IMR-90 (cell line): ENCODE measurements at regions not wholly inside any gene's neighbourhood (a gene's known extent, or its start where the extent isn't known, plus 50 kb on each side); places are given as distances from the start of the nearest gene placed in this dataset.

Source experiments
- BHLHE40 ChIP-seq: fragments of 150-350 bp; IDR thresholded peaks from 2 replicates; pipeline ENCODE4 v1.6.1; 2016; ENCODE audit warnings: mild to moderate bottlenecking, low read depth, low read length
- MAFK ChIP-seq: IDR thresholded peaks from 2 replicates; pipeline ENCODE4 v1.6.1; 2012; ENCODE audit warnings: low read depth, low read length, improper control_type of control experiment
- MXI1 ChIP-seq: IDR thresholded peaks from 2 replicates; pipeline ENCODE4 v1.6.1; 2012; ENCODE audit warnings: low read depth, mild to moderate bottlenecking, low read length, moderate library complexity, borderline replicate concordance
- POLR2A ChIP-seq: IDR thresholded peaks from 2 replicates; pipeline ENCODE4 v1.6.1; 2012; ENCODE audit warnings: mild to moderate bottlenecking, low read depth, low read length
- RCOR1 ChIP-seq: IDR thresholded peaks from 2 replicates; pipeline ENCODE4 v1.6.1; 2012; ENCODE audit warnings: mild to moderate bottlenecking, low read length, improper control_type of control experiment; ENCODE audit not compliant: insufficient replicate concordance
- TF ChIP-seq, protein P1 (sequence below): conservative IDR thresholded peaks from 2 replicates; pipeline ENCODE4 v1.5.1; 2012; ENCODE audit warnings: mild to moderate bottlenecking, low read depth, low read length, improper control_type of control experiment

DNA sequence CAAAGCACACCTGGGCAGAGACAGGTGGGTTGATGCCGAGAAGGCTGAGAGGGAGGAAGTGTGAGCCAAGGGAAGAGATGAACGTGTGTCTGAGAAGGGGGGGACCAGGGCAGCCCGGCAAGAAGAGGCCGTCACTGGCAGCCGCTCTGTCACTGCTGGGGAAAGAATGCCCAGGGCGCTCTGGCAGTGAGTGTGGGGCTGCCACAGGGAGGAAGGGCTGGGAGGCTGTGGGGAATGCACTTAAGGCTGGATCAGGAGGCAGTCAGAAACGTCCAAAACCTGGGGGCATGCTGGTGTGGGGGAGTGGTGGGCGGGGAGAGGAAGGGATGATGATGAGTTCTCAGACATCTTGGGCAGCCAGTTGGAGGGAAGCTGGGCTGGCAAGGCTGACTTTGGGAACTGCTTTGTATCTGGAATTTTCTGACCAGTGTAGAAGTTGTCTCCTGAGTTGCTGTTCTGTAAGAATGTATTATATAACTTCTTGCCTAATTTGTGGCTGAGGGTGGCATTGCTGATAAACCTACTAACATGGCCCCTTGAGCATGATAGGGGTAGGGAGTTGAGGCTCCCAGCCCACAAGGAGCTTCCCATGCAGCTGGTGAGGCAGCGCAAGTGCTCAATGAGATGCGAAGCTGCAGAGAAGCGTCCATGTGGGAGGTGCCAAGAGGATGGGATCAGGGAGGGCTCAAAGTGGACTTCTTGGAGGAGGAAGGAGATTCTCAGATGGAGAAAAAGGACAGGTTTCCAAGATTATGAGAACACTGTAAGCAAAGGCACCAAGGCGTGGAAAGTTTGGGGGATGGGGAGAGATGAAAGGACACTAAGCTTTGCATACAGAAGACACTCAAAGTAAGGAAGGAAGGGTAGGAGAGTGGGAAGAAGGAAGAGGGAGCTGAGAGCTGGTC, 185.1 kb upstream of the HAAO start:
- TF ChIP-seq, protein P1, sequence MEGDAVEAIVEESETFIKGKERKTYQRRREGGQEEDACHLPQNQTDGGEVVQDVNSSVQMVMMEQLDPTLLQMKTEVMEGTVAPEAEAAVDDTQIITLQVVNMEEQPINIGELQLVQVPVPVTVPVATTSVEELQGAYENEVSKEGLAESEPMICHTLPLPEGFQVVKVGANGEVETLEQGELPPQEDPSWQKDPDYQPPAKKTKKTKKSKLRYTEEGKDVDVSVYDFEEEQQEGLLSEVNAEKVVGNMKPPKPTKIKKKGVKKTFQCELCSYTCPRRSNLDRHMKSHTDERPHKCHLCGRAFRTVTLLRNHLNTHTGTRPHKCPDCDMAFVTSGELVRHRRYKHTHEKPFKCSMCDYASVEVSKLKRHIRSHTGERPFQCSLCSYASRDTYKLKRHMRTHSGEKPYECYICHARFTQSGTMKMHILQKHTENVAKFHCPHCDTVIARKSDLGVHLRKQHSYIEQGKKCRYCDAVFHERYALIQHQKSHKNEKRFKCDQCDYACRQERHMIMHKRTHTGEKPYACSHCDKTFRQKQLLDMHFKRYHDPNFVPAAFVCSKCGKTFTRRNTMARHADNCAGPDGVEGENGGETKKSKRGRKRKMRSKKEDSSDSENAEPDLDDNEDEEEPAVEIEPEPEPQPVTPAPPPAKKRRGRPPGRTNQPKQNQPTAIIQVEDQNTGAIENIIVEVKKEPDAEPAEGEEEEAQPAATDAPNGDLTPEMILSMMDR = no peak
- no peak for TF ChIP-seq MAFK
- no peak for TF ChIP-seq BHLHE40
- TF ChIP-seq POLR2A = no peak
- no peak for TF ChIP-seq MXI1
- TF ChIP-seq RCOR1 = no peak
